K562 (cell line): ENCODE measurements at regions not wholly inside any gene's neighbourhood (a gene's known extent, or its start where the extent isn't known, plus 50 kb on each side); places are given as distances from the start of the nearest gene placed in this dataset.

Experiments
- ATAC-seq: fragments of 200-7000 bp; cut with Tn5 transposase; 3 replicates; pipeline ENCODE4 v1.9.1; 2020; ENCODE audit warnings: moderate library complexity
- BruUV-seq: library from RNA; stranded (reverse); fragments of 400-500 nt; replicated peaks from 2 replicates; lab custom pipeline; 2021; lab: Mats Ljungman, UMichigan
- CTCF ChIA-PET: fragments of 300-600 bp; formaldehyde crosslinking; extraction: SDS; loops from one replicate; lab custom pipeline; 2021; ENCODE audit warnings: low intra/inter-chr PET ratio; lab: Yijun Ruan, JAX
- POLR2A ChIA-PET: fragments of 300-600, 350-650 bp; sonication (Branson Sonifier 250); formaldehyde crosslinking; extraction: SDS; loops from one replicate; lab custom pipeline; 2021; ENCODE audit warnings: antibody characterized with exemption, inconsistent platforms; lab: Yijun Ruan, JAX
- DNase-seq, 4 experiments: peaks; one replicate each; pipeline versions ENCODE4 v3.0.0 to v3.0.0-alpha.2; 2011 to 2018; ENCODE audit warnings: low spot score in 3 of 4, mixed read lengths in 3 of 4; ENCODE audit errors: extremely low read depth in 1 of 4
- FAIRE-seq: peaks from 2 replicates; lab custom pipeline; 2011; peaks lifted over from hg19 to GRCh38; lab: Jason Lieb, UNC
- H2AFZ ChIP-seq: 2 replicates; pipeline ENCODE4 v1.6.0; 2011; ENCODE audit warnings: low read depth, low read length, control low read depth, inconsistent platforms
- H3K27ac ChIP-seq: fragments of 200-600 bp; 3 replicates; pipeline ENCODE4 v1.8.0; 2011; ENCODE audit warnings: low read depth, mild to moderate bottlenecking, control low read depth, inconsistent platforms, low read length, moderate library complexity, mixed read lengths; ENCODE audit errors: extremely low read depth
- H3K27me3 ChIP-seq, 2 experiments: fragments of 300-600 bp in 1 of 2; 2 replicates in 1 of 2; 3 replicates in 1 of 2; pipeline versions ENCODE4 v1.6.0 to v1.8.0; 2011; ENCODE audit warnings: inconsistent platforms in 2 of 2, low read length in 2 of 2, mild to moderate bottlenecking in 1 of 2, mixed read lengths in 1 of 2, moderate library complexity in 1 of 2; ENCODE audit not compliant: control insufficient read depth in 2 of 2, insufficient read depth in 2 of 2
- H3K36me3 ChIP-seq: fragments of 300-600 bp; 3 replicates; pipeline ENCODE4 v1.8.0; 2011; ENCODE audit warnings: mild to moderate bottlenecking, low read length, inconsistent platforms; ENCODE audit not compliant: control insufficient read depth, insufficient read depth
- H3K4me1 ChIP-seq, 2 experiments: fragments of 200-600 bp in 1 of 2; replicated peaks in 1 of 2; 2 replicates in 1 of 2; 3 replicates in 1 of 2; pipeline versions ENCODE4 v1.5.1 to v1.8.0; 2011; ENCODE audit warnings: inconsistent platforms in 2 of 2, low read length in 2 of 2, mild to moderate bottlenecking in 1 of 2, mixed read lengths in 1 of 2, moderate library complexity in 1 of 2; ENCODE audit not compliant: control insufficient read depth in 2 of 2, insufficient read depth in 2 of 2
- H3K4me2 ChIP-seq: 2 replicates; pipeline ENCODE4 v1.6.1; 2011; ENCODE audit warnings: low read length, control low read depth, inconsistent platforms, mixed read lengths; ENCODE audit not compliant: insufficient read depth
- H3K4me3 ChIP-seq: fragments of 200-600 bp; sonication (generic), shearing (Covaris generic); 2 replicates; pipeline ENCODE4 v1.5.1; 2016; ENCODE audit warnings: control low read depth, inconsistent platforms
- H3K79me2 ChIP-seq: fragments of 200-600 bp; 3 replicates; pipeline ENCODE4 v1.8.0; 2011; ENCODE audit warnings: low read length, inconsistent platforms; ENCODE audit not compliant: control insufficient read depth, insufficient read depth
- H3K9ac ChIP-seq, 2 experiments: 2 replicates each; pipeline versions ENCODE4 v1.6.0 to v1.6.1; 2011; ENCODE audit warnings: low read depth in 2 of 2, low read length in 2 of 2, control low read depth in 1 of 2, inconsistent platforms in 1 of 2, mild to moderate bottlenecking in 1 of 2, mixed read lengths in 1 of 2; ENCODE audit not compliant: insufficient read depth in 1 of 2
- H3K9me1 ChIP-seq: one replicate; pipeline ENCODE4 v1.6.0; 2011; ENCODE audit warnings: inconsistent platforms, mild to moderate bottlenecking, low read length, moderate library complexity; ENCODE audit not compliant: control insufficient read depth, insufficient read depth
- H3K9me3 ChIP-seq: replicated peaks from 2 replicates; pipeline ENCODE4 v1.5.1; 2011; ENCODE audit warnings: low read depth, low read length, inconsistent platforms; ENCODE audit not compliant: control insufficient read depth, insufficient read depth
- H4K20me1 ChIP-seq: replicated peaks from 2 replicates; pipeline ENCODE4 v1.6.1; 2011; ENCODE audit warnings: low read length, inconsistent platforms, mixed read lengths; ENCODE audit not compliant: control insufficient read depth, insufficient read depth
- FOSL1 ChIP-seq: fragments of 200-800 bp; sonication (Bioruptor generic); conservative IDR thresholded peaks from 2 replicates; pipeline ENCODE4 v1.6.1; 2016; ENCODE audit warnings: missing genetic modification characterization, missing compliant biosample characterization
- HOMEZ ChIP-seq: fragments of 250-450 bp; sonication (Bioruptor Pico); IDR thresholded peaks from 2 replicates; pipeline ENCODE4 v1.4.0; 2020; ENCODE audit warnings: mild to moderate bottlenecking, moderate library complexity
- NRF1 ChIP-seq, 2 experiments: fragments of 450-650 bp; IDR thresholded peaks in 1 of 2; conservative IDR thresholded peaks in 1 of 2; 2 replicates each; pipeline ENCODE4 v1.6.1; 2014; ENCODE audit warnings: mild to moderate bottlenecking in 2 of 2
- RUNX1 ChIP-seq: sonication (generic); IDR thresholded peaks from 2 replicates; pipeline ENCODE4 v1.6.1; 2016; ENCODE audit warnings: antibody characterized with exemption, low read depth
- U2AF1 ChIP-seq: fragments of 200-400 bp; formaldehyde crosslinking; optimal IDR thresholded peaks from 2 replicates; pipeline ENCODE3; 2017; ENCODE audit warnings: mild to moderate bottlenecking, low read depth, low read length, moderate library complexity
- ZNF274 ChIP-seq: IDR thresholded peaks from 2 replicates; pipeline ENCODE4 v1.6.1; 2011; ENCODE audit warnings: low read depth, mild to moderate bottlenecking, low read length, moderate library complexity, borderline replicate concordance
- ZNF316 ChIP-seq: fragments of 450-650 bp; IDR thresholded peaks from 2 replicates; pipeline ENCODE4 v1.6.1; 2016
- ZNF354B ChIP-seq: fragments of 250-450 bp; sonication (Bioruptor Pico); IDR thresholded peaks from 2 replicates; pipeline ENCODE4 v1.4.0; 2020
- WGBS: fragments of 100-300 bp; shearing (Covaris generic); methylation state at CpG from one replicate; pipeline ENCODE4 v1.1.6; 2016; ENCODE audit warnings: low coverage, mixed read lengths; ENCODE audit not compliant: insufficient coverage; ENCODE audit errors: missing lambda C conversion rate; 5-methylcytosine and 5-hydroxymethylcytosine counted together
- in situ Hi-C: fragments of 300-500 bp; cut with MboI; formaldehyde crosslinking; loops from 4 replicates; pipeline ENCODE4 v1.15.0; 2018; ENCODE audit warnings: inconsistent platforms, mixed read lengths
- intact Hi-C: fragments of 100-400 bp; cut with micrococcal nuclease; formaldehyde crosslinking; loops from 2 replicates; pipeline ENCODE4 v1.14.2; 2022
- TF ChIP-seq, protein P1 (sequence below): IDR thresholded peaks from 2 replicates; pipeline ENCODE4 v1.6.1; 2014; ENCODE audit warnings: antibody characterized with exemption
- TF ChIP-seq, protein P2 (sequence below): fragments of 450-650 bp; IDR thresholded peaks from 2 replicates; pipeline ENCODE4 v1.6.1; 2017; ENCODE audit warnings: antibody characterized with exemption

- no peaks in the 10 kb centered on the region for H3K9me1 ChIP-seq
- H4K20me1 ChIP-seq = no peaks in the 10 kb centered on the region
- no peaks in the 10 kb centered on the region for H3K9me3 ChIP-seq
- H2AFZ ChIP-seq = no peak overlapping the region
- intact Hi-C loops = no loop called here
- H3K27me3 ChIP-seq = no peaks in the 10 kb centered on the region
- POLR2A ChIA-PET = no interaction called here
- FAIRE-seq (no peak), DNase-seq (no peak), ATAC-seq (no peak)
- H3K4me1 ChIP-seq = no peaks in the 10 kb centered on the region
- WGBS = 0% methylated on average over 3 of the region's 3 CpGs
- CTCF ChIA-PET = no interaction called here
- H3K27ac ChIP-seq = no peak overlapping the region
- TF ChIP-seq, protein P1, sequence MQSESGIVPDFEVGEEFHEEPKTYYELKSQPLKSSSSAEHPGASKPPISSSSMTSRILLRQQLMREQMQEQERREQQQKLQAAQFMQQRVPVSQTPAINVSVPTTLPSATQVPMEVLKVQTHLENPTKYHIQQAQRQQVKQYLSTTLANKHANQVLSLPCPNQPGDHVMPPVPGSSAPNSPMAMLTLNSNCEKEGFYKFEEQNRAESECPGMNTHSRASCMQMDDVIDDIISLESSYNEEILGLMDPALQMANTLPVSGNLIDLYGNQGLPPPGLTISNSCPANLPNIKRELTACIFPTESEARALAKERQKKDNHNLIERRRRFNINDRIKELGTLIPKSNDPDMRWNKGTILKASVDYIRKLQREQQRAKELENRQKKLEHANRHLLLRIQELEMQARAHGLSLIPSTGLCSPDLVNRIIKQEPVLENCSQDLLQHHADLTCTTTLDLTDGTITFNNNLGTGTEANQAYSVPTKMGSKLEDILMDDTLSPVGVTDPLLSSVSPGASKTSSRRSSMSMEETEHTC = no peak
- no peak for TF ChIP-seq ZNF354B (CRISPR knock-in tag)
- no peak for TF ChIP-seq HOMEZ (CRISPR knock-in tag)
- TF ChIP-seq, protein P2, sequence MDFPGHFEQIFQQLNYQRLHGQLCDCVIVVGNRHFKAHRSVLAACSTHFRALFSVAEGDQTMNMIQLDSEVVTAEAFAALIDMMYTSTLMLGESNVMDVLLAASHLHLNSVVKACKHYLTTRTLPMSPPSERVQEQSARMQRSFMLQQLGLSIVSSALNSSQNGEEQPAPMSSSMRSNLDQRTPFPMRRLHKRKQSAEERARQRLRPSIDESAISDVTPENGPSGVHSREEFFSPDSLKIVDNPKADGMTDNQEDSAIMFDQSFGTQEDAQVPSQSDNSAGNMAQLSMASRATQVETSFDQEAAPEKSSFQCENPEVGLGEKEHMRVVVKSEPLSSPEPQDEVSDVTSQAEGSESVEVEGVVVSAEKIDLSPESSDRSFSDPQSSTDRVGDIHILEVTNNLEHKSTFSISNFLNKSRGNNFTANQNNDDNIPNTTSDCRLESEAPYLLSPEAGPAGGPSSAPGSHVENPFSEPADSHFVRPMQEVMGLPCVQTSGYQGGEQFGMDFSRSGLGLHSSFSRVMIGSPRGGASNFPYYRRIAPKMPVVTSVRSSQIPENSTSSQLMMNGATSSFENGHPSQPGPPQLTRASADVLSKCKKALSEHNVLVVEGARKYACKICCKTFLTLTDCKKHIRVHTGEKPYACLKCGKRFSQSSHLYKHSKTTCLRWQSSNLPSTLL = no peak
- no peak for TF ChIP-seq ZNF316
- no peak for TF ChIP-seq NRF1 (conservative IDR thresholded peaks at IDR 0.05 in 1 of 2, IDR thresholded peaks at IDR 0.05 in 1 of 2)
- no peak for TF ChIP-seq U2AF1
- no peak for TF ChIP-seq FOSL1 (tag)
- TF ChIP-seq ZNF274 = no peak
- TF ChIP-seq RUNX1 = no peak
- no peak overlapping the region for H3K4me3 ChIP-seq
- no peak overlapping the region for H3K9ac ChIP-seq
- BruUV-seq = no TSS peak
- no peaks in the 10 kb centered on the region for H3K36me3 ChIP-seq
- no peak overlapping the region for H3K4me2 ChIP-seq
- in situ Hi-C loops = no loop called here
- H3K79me2 ChIP-seq = no peaks in the 10 kb centered on the region
Measured at GRCh38 chr4:65023883-65024670, 614.8 kb upstream of the TECRL start.
